ENCODE measurements at regions not wholly inside any gene's neighbourhood (a gene's known extent, or its start where the extent isn't known, plus 50 kb on each side); places are given as distances from the start of the nearest gene placed in this dataset.

GRCh38 chr6:122026582-122027369 is 372.7 kb upstream of the HSF2 start:
- Histone ChIP-seq H3K36me3 (ENCODE audit: control insufficient read depth in 2 of 2, insufficient read depth in 2 of 2, low read length in 1 of 2) (no peaks in the 10 kb centered on the region), H3K79me2 (ENCODE audit: control insufficient read depth, insufficient read depth, low read length) (no peaks in the 10 kb centered on the region), H2AFZ (ENCODE audit: control insufficient read depth, low read depth, low read length) (no peak overlapping the region), H3K27me3 (replicated peaks in 1 of 2; ENCODE audit: control insufficient read depth in 2 of 2, insufficient read depth in 2 of 2, low read length in 1 of 2) (no peaks in the 10 kb centered on the region), H3K9ac (ENCODE audit: control insufficient read depth, insufficient read depth, low read length) (no peak overlapping the region), H3K4me2 (ENCODE audit: control insufficient read depth, insufficient read depth) (no peak overlapping the region), H3K4me3 (no peak overlapping the region), H3K27ac (ENCODE audit: control insufficient read depth, insufficient read depth) (no peak overlapping the region), H3K9me3 (replicated peaks; ENCODE audit: control insufficient read depth, insufficient read depth, low read length) (no peaks in the 10 kb centered on the region), H4K20me1 (ENCODE audit: control insufficient read depth, insufficient read depth) (no peaks in the 10 kb centered on the region), H3K4me1 (ENCODE audit: control insufficient read depth, insufficient read depth, low read length) (no peaks in the 10 kb centered on the region)
- intact Hi-C loops (cut with micrococcal nuclease; ENCODE audit: unreplicated experiment) (no loop called here), in situ Hi-C loops (cut with MboI) (loop anchor here (10.0 kb wide), 1 partner anchor 962 kb away; no protein-coding TSS in a partner anchor)
- POLR2A ChIA-PET = no interaction called here
- no peak for FAIRE-seq
- DNase-seq (ENCODE audit: low read depth, low spot score) = no peak
- BruUV-seq (replicated peaks) = no TSS peak
- 23% methylated on average over 3 of the region's 3 CpGs for WGBS (ENCODE audit: insufficient coverage, insufficient replicate concordance, low lambda C conversion rate, missing lambda C conversion rate)
- RAD21 ChIA-PET (ENCODE audit: unreplicated experiment) = no interaction called here
- TF ChIP-seq MTA3 (IDR thresholded peaks at IDR 0.05; ENCODE audit: borderline replicate concordance, low read length) (no peak), ZNF384 (IDR thresholded peaks at IDR 0.05; ENCODE audit: borderline replicate concordance, low read depth, low read length) (no peak), BCL3 (IDR thresholded peaks at IDR 0.05; ENCODE audit: borderline replicate concordance, insufficient read depth, low read depth, low read length, poor library complexity, severe bottlenecking) (no peak)
- no peak for ATAC-seq
- SMC1A ChIA-PET (ENCODE audit: uncharacterized antibody, unreplicated experiment) = no interaction called here
- CTCF ChIA-PET = no interaction called here

DNA sequence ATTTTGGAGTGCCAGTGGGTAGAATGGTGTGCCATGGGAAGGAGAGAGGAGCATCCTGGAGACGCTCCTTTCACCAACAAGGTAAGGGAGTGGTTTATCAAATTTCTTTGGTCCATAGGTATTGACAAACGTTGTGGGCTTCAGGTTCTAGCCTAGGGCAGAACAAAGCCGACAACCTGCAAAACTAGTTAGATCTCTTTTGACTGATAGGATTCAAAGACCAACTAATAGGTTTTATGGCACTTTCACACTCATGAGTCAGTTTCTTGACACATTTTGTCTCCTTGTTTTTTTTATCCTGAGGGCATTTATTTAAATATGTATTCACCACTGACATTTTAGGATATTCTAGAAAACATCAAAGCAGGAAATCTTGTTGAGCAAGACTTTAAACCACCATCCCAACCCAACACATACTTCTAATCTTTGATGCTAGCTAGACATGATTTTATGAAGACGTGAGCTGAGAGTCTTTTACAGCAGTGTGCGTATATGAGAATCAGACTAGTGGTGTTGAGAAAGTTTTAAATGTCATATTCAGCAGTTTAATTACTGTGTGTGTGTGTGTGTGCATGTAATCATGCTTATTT is 370.4 kb upstream of the HSF2 start:
- H3K4me1 ChIP-seq (ENCODE audit: control insufficient read depth, insufficient read depth, low read length) = no peaks in the 10 kb centered on the region
- FAIRE-seq (no peak), ATAC-seq (no peak), DNase-seq (ENCODE audit: low read depth, low spot score) (no peak)
- no peak overlapping the region for H3K9ac ChIP-seq (ENCODE audit: control insufficient read depth, insufficient read depth, low read length)
- WGBS (ENCODE audit: insufficient coverage, insufficient replicate concordance, low lambda C conversion rate, missing lambda C conversion rate) = 28% methylated on average over 5 of the region's 5 CpGs
- no peak overlapping the region for H3K4me2 ChIP-seq (ENCODE audit: control insufficient read depth, insufficient read depth)
- no TSS peak for BruUV-seq (replicated peaks)
- H3K4me3 ChIP-seq = no peak overlapping the region
- in situ Hi-C loops (cut with MboI) = loop anchor here (10.0 kb wide), 1 partner anchor 964 kb away; no protein-coding TSS in a partner anchor
- no peak overlapping the region for H2AFZ ChIP-seq (ENCODE audit: control insufficient read depth, low read depth, low read length)
- no peaks in the 10 kb centered on the region for H3K9me3 ChIP-seq (replicated peaks; ENCODE audit: control insufficient read depth, insufficient read depth, low read length)
- H3K36me3 ChIP-seq (ENCODE audit: control insufficient read depth in 2 of 2, insufficient read depth in 2 of 2, low read length in 1 of 2) = no peaks in the 10 kb centered on the region
- H3K27me3 ChIP-seq (replicated peaks in 1 of 2; ENCODE audit: control insufficient read depth in 2 of 2, insufficient read depth in 2 of 2, low read length in 1 of 2) = no peaks in the 10 kb centered on the region
- intact Hi-C loops (cut with micrococcal nuclease; ENCODE audit: unreplicated experiment) = no loop called here
- SMC1A ChIA-PET (ENCODE audit: uncharacterized antibody, unreplicated experiment) = no interaction called here
- no peak overlapping the region for H3K27ac ChIP-seq (ENCODE audit: control insufficient read depth, insufficient read depth)
- H3K79me2 ChIP-seq (ENCODE audit: control insufficient read depth, insufficient read depth, low read length) = no peaks in the 10 kb centered on the region
- CTCF ChIA-PET = no interaction called here
- POLR2A ChIA-PET = no interaction called here
- no peaks in the 10 kb centered on the region for H4K20me1 ChIP-seq (ENCODE audit: control insufficient read depth, insufficient read depth)
- RAD21 ChIA-PET (ENCODE audit: unreplicated experiment) = no interaction called here
- TF ChIP-seq MTA2 (IDR thresholded peaks at IDR 0.05; ENCODE audit: low read depth) = no peak
- no peak for TF ChIP-seq ETV6 (conservative IDR thresholded peaks at IDR 0.05 in 1 of 2, IDR thresholded peaks at IDR 0.05 in 1 of 2; ENCODE audit: borderline replicate concordance in 1 of 2, low read depth in 1 of 2)
- no peak for TF ChIP-seq NRF1 (conservative IDR thresholded peaks at IDR 0.05; ENCODE audit: low read depth, low read length)
- TF ChIP-seq ZNF217 (IDR thresholded peaks at IDR 0.05) = no peak
- TF ChIP-seq NFYB (IDR thresholded peaks at IDR 0.05; ENCODE audit: insufficient read depth, low read depth, low read length) = no peak
- no peak for TF ChIP-seq ASH2L (IDR thresholded peaks at IDR 0.05; ENCODE audit: borderline replicate concordance, low read depth)
- TF ChIP-seq BCL3 (IDR thresholded peaks at IDR 0.05; ENCODE audit: borderline replicate concordance, insufficient read depth, low read depth, low read length, poor library complexity, severe bottlenecking) = no peak
- TF ChIP-seq ZNF207 (IDR thresholded peaks at IDR 0.05; ENCODE audit: borderline replicate concordance) = no peak
- no peak for TF ChIP-seq SP1 (IDR thresholded peaks at IDR 0.05; ENCODE audit: low read depth, low read length)
- no peak for TF ChIP-seq POLR2AphosphoS2 (IDR thresholded peaks at IDR 0.05; ENCODE audit: low read depth, low read length)
- no peak for TF ChIP-seq TCF3 (IDR thresholded peaks at IDR 0.05; ENCODE audit: borderline replicate concordance, insufficient read depth, low read depth, low read length)
- no peak for TF ChIP-seq STAT3 (IDR thresholded peaks at IDR 0.05; ENCODE audit: low read depth, low read length)

Data from GM12878 (cell line).